Peyer's patch (tissue), 4 donors: ENCODE measurements at regions not wholly inside any gene's neighbourhood (a gene's known extent, or its start where the extent isn't known, plus 50 kb on each side); places are given as distances from the start of the nearest gene placed in this dataset.

ENCODE experiments used
- CTCF ChIP-seq, 6 experiments: fragments of 450-650 bp in 4 of 6; fragments of 200-600 bp in 2 of 6; sonication (generic) in 1 of 6; IDR thresholded peaks; one replicate each; pipeline ENCODE4 v1.5.1; 2017 to 2019; ENCODE audit warnings: antibody characterized with exemption in 6 of 6, mild to moderate bottlenecking in 3 of 6, moderate library complexity in 1 of 6
- POLR2A ChIP-seq, 2 donors: fragments of 450-650 bp; IDR thresholded peaks; one replicate each; pipeline ENCODE4 v1.5.1; 2017; ENCODE audit warnings: antibody characterized with exemption in 2 of 2, mild to moderate bottlenecking in 2 of 2, moderate library complexity in 2 of 2

GRCh38 chr1:219085988-219086387, 87.7 kb upstream of the LYPLAL1 start:
- no peak for TF ChIP-seq CTCF (IDR thresholded peaks at IDR 0.05)
- TF ChIP-seq POLR2A (IDR thresholded peaks at IDR 0.05): no peak
